HUES64 (cell line): ENCODE measurements at regions not wholly inside any gene's neighbourhood (a gene's known extent, or its start where the extent isn't known, plus 50 kb on each side); places are given as distances from the start of the nearest gene placed in this dataset.

Experiments
- H3K27ac ChIP-seq: 2 replicates; pipeline ENCODE4 v1.7.0; 2013; ENCODE audit warnings: low read depth, low read length, inconsistent platforms
- H3K27me3 ChIP-seq: 2 replicates; pipeline ENCODE4 v1.6.1; 2013; ENCODE audit warnings: mild to moderate bottlenecking, low read length; ENCODE audit not compliant: insufficient read depth
- H3K36me3 ChIP-seq: 2 replicates; pipeline ENCODE4 v1.6.1; 2013; ENCODE audit warnings: mild to moderate bottlenecking, low read length; ENCODE audit not compliant: insufficient read depth
- H3K4me1 ChIP-seq: 2 replicates; pipeline ENCODE4 v1.6.1; 2013; ENCODE audit warnings: mild to moderate bottlenecking, low read length, moderate library complexity; ENCODE audit not compliant: insufficient read depth
- H3K4me3 ChIP-seq: 2 replicates; pipeline ENCODE4 v1.5.1; 2013; ENCODE audit warnings: mild to moderate bottlenecking, low read length, moderate library complexity
- H3K9ac ChIP-seq: 2 replicates; pipeline ENCODE4 v1.6.1; 2013; ENCODE audit warnings: mild to moderate bottlenecking, low read depth, low read length
- H3K9me3 ChIP-seq: 2 replicates; pipeline ENCODE4 v1.6.1; 2013; ENCODE audit warnings: low read depth, low read length; ENCODE audit not compliant: insufficient read depth
- WGBS: fragments of 150-250, 120-280 bp; methylation state at CpG from one replicate; pipeline ENCODE4 v1.1.7; 2013; ENCODE audit warnings: missing lambda C conversion rate; 5-methylcytosine and 5-hydroxymethylcytosine counted together

DNA sequence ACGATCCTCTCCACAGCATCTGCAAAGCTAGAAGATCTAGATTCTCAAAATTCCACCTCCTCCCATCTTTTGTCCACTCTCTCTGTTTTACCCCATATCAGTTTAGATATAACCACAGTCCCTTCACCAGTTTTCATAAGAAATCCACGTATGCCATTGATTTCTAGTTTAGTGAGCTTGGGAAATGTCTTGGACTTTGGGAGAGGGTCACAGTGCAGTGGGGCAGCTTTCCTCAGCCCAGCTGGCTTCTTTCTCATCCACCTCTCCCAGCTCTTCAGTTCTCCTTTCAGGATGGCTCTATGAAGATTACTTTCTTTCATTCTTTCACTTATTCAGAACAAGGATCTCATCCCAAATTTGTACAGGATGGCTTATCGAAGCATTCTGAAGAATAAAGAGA lies 203.9 kb upstream of the ADCY2 start:
- 96% methylated on average over 3 of the region's 3 CpGs for WGBS
- Histone ChIP-seq H3K27me3 (no peaks in the 10 kb centered on the region), H3K9me3 (no peaks in the 10 kb centered on the region), H3K9ac (no peak overlapping the region), H3K4me1 (no peaks in the 10 kb centered on the region), H3K27ac (no peak overlapping the region), H3K36me3 (no peaks in the 10 kb centered on the region), H3K4me3 (no peak overlapping the region)

DNA sequence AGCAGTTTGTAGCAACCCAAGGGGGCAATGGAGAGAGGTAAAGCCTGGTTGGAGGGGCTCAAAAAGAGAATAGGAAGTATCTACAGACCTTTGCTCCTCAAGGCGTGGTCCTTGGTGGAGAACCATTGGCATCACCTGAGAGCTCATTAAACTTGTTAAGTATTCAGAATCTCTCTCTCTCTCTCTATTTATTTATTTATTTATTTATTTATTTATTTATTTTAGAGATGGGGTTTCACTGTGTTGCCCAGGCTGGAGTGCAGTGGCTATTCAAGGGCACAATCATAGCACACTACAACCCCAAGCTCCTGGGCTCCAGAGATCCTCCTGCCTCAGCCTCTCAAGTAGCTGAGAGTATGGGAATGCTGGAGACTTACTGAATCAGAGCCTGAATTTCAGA lies 193.1 kb upstream of the ADCY2 start:
- WGBS = 89% methylated on average over 1 of the region's 1 CpG

GRCh38 chr5:7207979-7208378 lies 188.0 kb upstream of the ADCY2 start:
- no peaks in the 10 kb centered on the region for H3K4me1 ChIP-seq
- no peak overlapping the region for H3K9ac ChIP-seq
- H3K36me3 ChIP-seq = no peaks in the 10 kb centered on the region
- no peak overlapping the region for H3K27ac ChIP-seq
- H3K27me3 ChIP-seq = no peaks in the 10 kb centered on the region
- H3K4me3 ChIP-seq = no peak overlapping the region
- no peaks in the 10 kb centered on the region for H3K9me3 ChIP-seq
- 94% methylated on average over 2 of the region's 2 CpGs for WGBS

More for the DNA sequence above, 193.1 kb upstream of the ADCY2 start:
- Histone ChIP-seq H3K36me3 (no peaks in the 10 kb centered on the region), H3K4me1 (no peaks in the 10 kb centered on the region), H3K27ac (no peak overlapping the region), H3K9me3 (peaks cover 7% of the 10 kb centered on the region; the same call in 1 of the 2 replicates), H3K9ac (no peak overlapping the region), H3K27me3 (no peaks in the 10 kb centered on the region), H3K4me3 (no peak overlapping the region)

- no peak overlapping the region for H3K9ac ChIP-seq
- no peaks in the 10 kb centered on the region for H3K4me1 ChIP-seq
- no peak overlapping the region for H3K4me3 ChIP-seq
- no peaks in the 10 kb centered on the region for H3K36me3 ChIP-seq
- no peaks in the 10 kb centered on the region for H3K27me3 ChIP-seq
- 88% methylated on average over 5 of the region's 5 CpGs for WGBS
- H3K9me3 ChIP-seq = no peaks in the 10 kb centered on the region
- no peak overlapping the region for H3K27ac ChIP-seq
Measured at GRCh38 chr5:7208938-7209337, 187.0 kb upstream of the ADCY2 start.

DNA sequence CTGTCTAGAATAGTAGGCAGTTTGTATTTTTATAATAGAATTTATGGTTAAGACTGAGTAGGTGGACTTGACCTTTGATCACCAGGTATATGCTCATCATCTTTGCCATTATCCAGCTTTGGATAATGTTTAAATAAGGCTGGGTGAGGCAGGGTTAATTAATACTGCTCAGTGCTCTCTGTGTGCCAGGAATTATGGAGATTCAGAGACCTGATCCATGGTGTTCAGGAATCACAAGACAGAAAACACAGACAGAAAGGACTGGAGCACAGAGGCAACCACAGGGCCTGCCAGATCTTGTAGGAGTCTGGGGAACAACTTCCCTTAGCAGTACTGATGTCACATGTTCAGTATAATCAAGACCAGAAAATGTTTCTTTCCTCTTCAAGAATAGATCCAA lies 186.3 kb upstream of the ADCY2 start:
- Histone ChIP-seq H3K9ac (no peak overlapping the region), H3K27me3 (no peaks in the 10 kb centered on the region), H3K9me3 (no peaks in the 10 kb centered on the region), H3K27ac (no peak overlapping the region), H3K4me1 (no peaks in the 10 kb centered on the region), H3K36me3 (no peaks in the 10 kb centered on the region), H3K4me3 (no peak overlapping the region)

DNA sequence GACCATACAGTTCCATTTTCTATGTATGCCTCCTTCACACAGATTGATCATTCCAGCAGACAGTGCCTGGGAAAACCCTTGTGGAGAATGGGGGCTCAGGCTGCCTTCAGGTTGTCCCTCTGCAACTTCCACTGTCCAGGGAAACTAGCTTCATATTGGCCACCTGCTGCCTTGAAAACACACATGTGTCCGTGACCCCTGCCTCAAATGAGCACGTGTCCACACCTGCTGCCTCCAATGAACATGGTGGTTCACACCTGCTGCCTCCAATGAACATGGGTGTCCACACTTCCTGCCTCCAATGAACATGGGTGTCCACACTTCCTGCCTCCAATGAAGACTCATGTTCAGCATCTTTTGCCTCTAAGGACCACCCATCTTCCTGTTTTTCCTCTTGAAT lies 185.4 kb upstream of the ADCY2 start:
- Histone ChIP-seq H3K9me3 (no peaks in the 10 kb centered on the region), H3K27me3 (no peaks in the 10 kb centered on the region), H3K9ac (no peak overlapping the region), H3K4me3 (no peak overlapping the region), H3K27ac (no peak overlapping the region), H3K36me3 (no peaks in the 10 kb centered on the region), H3K4me1 (no peaks in the 10 kb centered on the region)
- WGBS = 87% methylated on average over 2 of the region's 2 CpGs

GRCh38 chr5:7213525-7213924 lies 182.4 kb upstream of the ADCY2 start:
- H3K36me3 ChIP-seq = no peaks in the 10 kb centered on the region
- H3K27me3 ChIP-seq = no peaks in the 10 kb centered on the region
- no peak overlapping the region for H3K9ac ChIP-seq
- no peaks in the 10 kb centered on the region for H3K9me3 ChIP-seq
- no peak overlapping the region for H3K27ac ChIP-seq
- no peaks in the 10 kb centered on the region for H3K4me1 ChIP-seq
- WGBS = 97% methylated on average over 5 of the region's 5 CpGs
- H3K4me3 ChIP-seq = no peak overlapping the region

- Histone ChIP-seq H3K27me3 (no peaks in the 10 kb centered on the region), H3K9me3 (no peaks in the 10 kb centered on the region), H3K9ac (no peak overlapping the region), H3K36me3 (no peaks in the 10 kb centered on the region), H3K27ac (no peak overlapping the region), H3K4me3 (no peak overlapping the region), H3K4me1 (no peaks in the 10 kb centered on the region)
- 94% methylated on average over 6 of the region's 7 CpGs for WGBS
Measured at GRCh38 chr5:7214906-7215416, 181.0 kb upstream of the ADCY2 start.

- Histone ChIP-seq H3K4me3 (no peak overlapping the region), H3K4me1 (no peaks in the 10 kb centered on the region), H3K27ac (no peak overlapping the region), H3K9ac (no peak overlapping the region), H3K9me3 (no peaks in the 10 kb centered on the region), H3K27me3 (no peaks in the 10 kb centered on the region), H3K36me3 (no peaks in the 10 kb centered on the region)
- WGBS = 86% methylated on average over 1 of the region's 2 CpGs
Measured at GRCh38 chr5:7218141-7218540, 177.8 kb upstream of the ADCY2 start.

DNA sequence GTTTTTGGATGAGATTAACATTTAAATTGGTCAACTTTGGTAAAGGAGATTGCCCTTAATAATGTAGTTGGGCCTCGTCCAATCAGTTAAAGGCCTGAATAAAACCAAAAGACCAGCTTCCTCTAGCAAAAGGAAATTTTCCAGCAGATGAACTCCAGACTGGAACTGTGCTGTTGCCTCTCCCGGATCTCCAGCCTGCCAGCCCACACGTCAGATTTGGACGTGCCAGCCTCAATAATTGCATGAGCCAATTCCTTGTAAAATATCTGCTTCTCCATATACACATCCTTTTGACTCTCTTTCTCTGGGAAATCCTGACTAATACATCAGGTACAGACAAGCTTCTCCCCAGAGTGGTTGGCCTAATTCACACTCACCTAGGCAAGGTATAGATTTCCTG lies 175.8 kb upstream of the ADCY2 start:
- Histone ChIP-seq H3K9me3 (no peaks in the 10 kb centered on the region), H3K27ac (no peak overlapping the region), H3K27me3 (no peaks in the 10 kb centered on the region), H3K4me3 (no peak overlapping the region), H3K36me3 (no peaks in the 10 kb centered on the region), H3K9ac (no peak overlapping the region), H3K4me1 (no peaks in the 10 kb centered on the region)
- WGBS = 93% methylated on average over 4 of the region's 4 CpGs

- H3K27ac ChIP-seq = no peak overlapping the region
- H3K9ac ChIP-seq = no peak overlapping the region
- H3K36me3 ChIP-seq = no peaks in the 10 kb centered on the region
- WGBS = 97% methylated on average over 3 of the region's 3 CpGs
- no peaks in the 10 kb centered on the region for H3K4me1 ChIP-seq
- no peaks in the 10 kb centered on the region for H3K27me3 ChIP-seq
- no peaks in the 10 kb centered on the region for H3K9me3 ChIP-seq
- H3K4me3 ChIP-seq = no peak overlapping the region
Measured at GRCh38 chr5:7221041-7221440, 174.9 kb upstream of the ADCY2 start.

- H3K4me1 ChIP-seq = no peaks in the 10 kb centered on the region
- no peak overlapping the region for H3K9ac ChIP-seq
- no peaks in the 10 kb centered on the region; the same call in 1 of the 2 replicates for H3K36me3 ChIP-seq
- H3K27me3 ChIP-seq = no peaks in the 10 kb centered on the region
- 90% methylated on average over 5 of the region's 5 CpGs for WGBS
- peaks cover 14% of the 10 kb centered on the region for H3K9me3 ChIP-seq
- H3K27ac ChIP-seq = no peak overlapping the region
- no peak overlapping the region for H3K4me3 ChIP-seq
Measured at GRCh38 chr5:7225826-7226225, 170.1 kb upstream of the ADCY2 start.
